ENCODE measurements at regions not wholly inside any gene's neighbourhood (a gene's known extent, or its start where the extent isn't known, plus 50 kb on each side); places are given as distances from the start of the nearest gene placed in this dataset.

DNA sequence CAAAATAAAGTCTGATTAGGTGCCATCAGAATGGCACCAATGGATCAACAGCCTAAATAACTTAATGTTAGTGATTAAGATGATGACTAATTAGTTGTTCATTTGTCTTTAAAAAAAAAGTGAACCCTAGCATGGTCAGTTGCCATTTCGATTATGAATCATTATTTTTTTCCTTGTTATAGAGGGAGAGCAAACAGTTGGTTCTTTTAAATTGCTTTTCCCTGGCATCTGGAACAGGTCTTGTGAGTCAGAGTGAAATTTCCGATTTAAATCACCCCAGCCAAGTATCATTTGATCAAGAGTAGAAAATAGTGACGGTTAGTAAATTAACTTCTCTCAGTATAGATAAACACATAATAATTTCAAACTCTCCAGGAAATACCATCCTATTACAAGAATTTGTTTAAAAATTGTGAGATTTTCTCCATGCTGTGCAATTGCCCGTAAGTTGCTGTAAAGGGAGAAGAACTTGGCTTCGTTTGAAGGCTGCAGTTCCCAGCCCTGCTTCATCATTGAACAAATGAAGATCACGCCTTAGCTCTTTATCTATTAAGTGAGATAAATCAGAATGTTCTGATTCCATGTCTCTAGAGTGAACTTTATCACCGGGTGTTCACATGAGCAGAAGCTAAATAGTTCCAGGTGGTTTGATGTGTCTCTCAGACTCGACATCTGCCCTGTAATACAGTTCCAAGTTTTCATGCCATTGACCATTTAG lies 741.3 kb downstream of the DOK5 start:
- Mint-ChIP-seq H3K27ac (no peak overlapping the region), H3K36me3 (no peaks in the 10 kb centered on the region), H3K9me3 (peaks cover 2 to 28% (median 6%) of the 10 kb centered on the region in 7 donors), H3K27me3 (no peaks in the 10 kb centered on the region), H3K4me3 (no peak overlapping the region), H3K4me1 (no peaks in the 10 kb centered on the region)
- no peaks in the 10 kb centered on the region for H3K36me3 ChIP-seq (ENCODE audit: control insufficient read depth, insufficient read depth, low read length)
- H3K27ac ChIP-seq (ENCODE audit: insufficient read depth, low read length, poor library complexity, severe bottlenecking) = no peak overlapping the region
- no peak overlapping the region for H3K4me3 ChIP-seq (ENCODE audit: low read depth, low read length)
- H3K9me3 ChIP-seq (ENCODE audit: control insufficient read depth in 2 of 2, low read length in 2 of 2) = peaks cover 0 to 2% of the 10 kb centered on the region in 2 experiments
- no peaks in the 10 kb centered on the region for H3K27me3 ChIP-seq (ENCODE audit: control insufficient read depth, insufficient read depth, low read length)
- no peaks in the 10 kb centered on the region for H3K4me1 ChIP-seq (ENCODE audit: control insufficient read depth, insufficient read depth, low read length, poor library complexity, severe bottlenecking)
- no peak for DNase-seq
- ATAC-seq (ENCODE audit: low read depth in 2 of 2) = no peak

DNA sequence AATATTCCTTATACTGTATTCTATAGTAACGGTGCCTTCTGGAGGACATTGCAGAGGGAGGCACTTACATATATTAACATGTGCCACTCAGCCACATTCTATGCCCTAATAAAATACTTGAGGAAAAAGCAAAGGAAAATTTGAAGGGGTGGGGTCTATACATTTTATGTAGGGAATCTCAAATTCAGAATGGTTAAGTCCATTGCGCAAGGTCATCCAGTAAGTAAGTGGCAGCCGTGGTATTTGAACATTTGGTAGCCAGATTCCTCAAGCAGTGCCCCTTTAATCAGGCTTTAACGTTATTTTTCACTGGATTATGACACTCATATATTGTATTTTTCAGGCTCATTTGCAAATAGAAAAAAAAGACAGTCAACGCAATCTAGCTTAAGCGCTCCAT lies 738.3 kb downstream of the DOK5 start:
- H3K4me3 ChIP-seq (ENCODE audit: low read depth, low read length) = no peak overlapping the region
- Mint-ChIP-seq H3K36me3 (no peaks in the 10 kb centered on the region), H3K27ac (no peak overlapping the region), H3K9me3 (peaks cover 0 to 20% (median 6%) of the 10 kb centered on the region in 7 donors), H3K4me3 (no peak overlapping the region), H3K27me3 (no peaks in the 10 kb centered on the region), H3K4me1 (no peaks in the 10 kb centered on the region)
- H3K36me3 ChIP-seq (ENCODE audit: control insufficient read depth, insufficient read depth, low read length) = no peaks in the 10 kb centered on the region
- no peak for ATAC-seq (ENCODE audit: low read depth in 2 of 2)
- no peaks in the 10 kb centered on the region for H3K27me3 ChIP-seq (ENCODE audit: control insufficient read depth, insufficient read depth, low read length)
- DNase-seq = no peak
- peaks cover 0 to 2% of the 10 kb centered on the region in 2 experiments for H3K9me3 ChIP-seq (ENCODE audit: control insufficient read depth in 2 of 2, low read length in 2 of 2)
- no peak overlapping the region for H3K27ac ChIP-seq (ENCODE audit: insufficient read depth, low read length, poor library complexity, severe bottlenecking)
- no peaks in the 10 kb centered on the region for H3K4me1 ChIP-seq (ENCODE audit: control insufficient read depth, insufficient read depth, low read length, poor library complexity, severe bottlenecking)

DNA sequence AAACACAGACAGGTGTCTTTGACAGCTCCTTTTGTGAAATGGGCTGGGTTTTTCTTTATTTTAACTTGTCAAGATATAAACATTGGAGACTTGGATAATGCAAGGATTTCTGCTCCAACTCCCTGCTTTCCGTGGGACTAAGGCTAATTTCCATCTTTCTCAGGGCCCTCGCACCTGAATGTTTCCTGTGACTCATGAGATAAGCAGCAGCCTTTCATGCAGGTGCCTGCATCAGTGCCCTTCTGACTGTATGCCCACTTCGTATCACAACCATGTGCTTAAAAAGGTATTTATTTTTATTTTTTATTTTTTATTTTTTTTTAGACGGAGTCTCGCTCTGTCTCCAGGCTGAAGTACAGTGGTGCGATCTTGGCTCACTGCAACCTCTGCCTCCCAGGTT lies 736.1 kb downstream of the DOK5 start:
- no peaks in the 10 kb centered on the region for H3K4me1 ChIP-seq (ENCODE audit: control insufficient read depth, insufficient read depth, low read length, poor library complexity, severe bottlenecking)
- H3K27me3 ChIP-seq (ENCODE audit: control insufficient read depth, insufficient read depth, low read length) = no peaks in the 10 kb centered on the region
- no peak for ATAC-seq (ENCODE audit: low read depth in 2 of 2)
- H3K36me3 ChIP-seq (ENCODE audit: control insufficient read depth, insufficient read depth, low read length) = no peaks in the 10 kb centered on the region
- DNase-seq = no peak
- no peak overlapping the region for H3K4me3 ChIP-seq (ENCODE audit: low read depth, low read length)
- no peak overlapping the region for H3K27ac ChIP-seq (ENCODE audit: insufficient read depth, low read length, poor library complexity, severe bottlenecking)
- H3K27me3 Mint-ChIP-seq = no peaks in the 10 kb centered on the region
- H3K36me3 Mint-ChIP-seq = no peaks in the 10 kb centered on the region
- no peaks in the 10 kb centered on the region for H3K4me1 Mint-ChIP-seq
- H3K27ac Mint-ChIP-seq = no peak overlapping the region
- peaks cover 0 to 19% (median 5%) of the 10 kb centered on the region in 7 donors for H3K9me3 Mint-ChIP-seq
- peaks cover 0 to 2% of the 10 kb centered on the region in 2 experiments for H3K9me3 ChIP-seq (ENCODE audit: control insufficient read depth in 2 of 2, low read length in 2 of 2)
- H3K4me3 Mint-ChIP-seq = no peak overlapping the region

DNA sequence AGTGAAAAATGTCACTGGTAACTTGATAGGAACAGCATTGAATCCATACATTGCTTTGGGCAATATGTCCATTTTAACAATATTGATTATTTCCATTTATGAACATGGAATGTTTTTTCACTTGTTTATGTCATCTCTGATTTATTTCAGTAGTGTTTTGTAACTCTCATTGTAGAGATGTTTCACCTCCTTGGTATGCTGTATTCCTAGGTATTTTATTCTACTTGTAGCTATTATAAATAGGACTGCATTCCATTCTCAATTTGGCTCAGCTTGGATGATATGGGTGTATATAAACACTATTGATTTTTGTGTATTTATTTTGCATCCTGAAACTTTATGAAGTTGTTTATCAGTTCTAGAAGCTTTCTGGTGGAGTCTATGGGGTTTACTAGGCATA lies 730.3 kb downstream of the DOK5 start:
- Histone ChIP-seq H3K36me3 (ENCODE audit: control insufficient read depth, insufficient read depth, low read length) (no peaks in the 10 kb centered on the region), H3K27ac (ENCODE audit: insufficient read depth, low read length, poor library complexity, severe bottlenecking) (no peak overlapping the region), H3K4me3 (ENCODE audit: low read depth, low read length) (no peak overlapping the region), H3K9me3 (ENCODE audit: control insufficient read depth in 2 of 2, low read length in 2 of 2) (no peaks in the 10 kb centered on the region), H3K4me1 (ENCODE audit: control insufficient read depth, insufficient read depth, low read length, poor library complexity, severe bottlenecking) (no peaks in the 10 kb centered on the region), H3K27me3 (ENCODE audit: control insufficient read depth, insufficient read depth, low read length) (no peaks in the 10 kb centered on the region)
- H3K27me3 Mint-ChIP-seq = no peaks in the 10 kb centered on the region
- H3K9me3 Mint-ChIP-seq = peaks cover 0 to 18% (median 2%) of the 10 kb centered on the region in 7 donors
- no peaks in the 10 kb centered on the region for H3K4me1 Mint-ChIP-seq
- DNase-seq (no peak), ATAC-seq (ENCODE audit: low read depth in 2 of 2) (no peak)
- no peak overlapping the region for H3K4me3 Mint-ChIP-seq
- H3K36me3 Mint-ChIP-seq = no peaks in the 10 kb centered on the region
- no peak overlapping the region for H3K27ac Mint-ChIP-seq

DNA sequence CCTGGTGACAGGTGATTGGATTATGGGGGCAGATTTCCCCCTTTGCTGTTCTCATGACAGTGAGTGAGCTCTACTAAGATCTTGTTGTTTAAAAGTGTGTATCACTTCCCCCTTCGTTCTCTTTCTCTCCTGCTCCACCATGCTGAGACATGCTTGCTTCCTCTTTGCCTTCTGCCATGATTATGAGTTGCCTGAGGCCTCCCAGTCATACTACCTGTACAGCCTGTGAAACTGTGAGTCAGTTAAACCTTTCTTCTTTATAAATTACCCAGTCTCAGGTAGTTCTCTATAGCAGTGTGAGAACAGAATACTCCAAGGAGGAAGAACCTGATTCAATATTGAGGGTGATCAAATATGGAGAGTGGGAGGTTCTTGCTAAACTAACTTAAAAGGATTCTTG lies 724.9 kb downstream of the DOK5 start:
- DNase-seq (no peak), ATAC-seq (ENCODE audit: low read depth in 2 of 2) (no peak)
- Mint-ChIP-seq H3K27ac (no peak overlapping the region), H3K27me3 (no peaks in the 10 kb centered on the region), H3K4me1 (no peaks in the 10 kb centered on the region), H3K4me3 (no peak overlapping the region), H3K36me3 (no peaks in the 10 kb centered on the region), H3K9me3 (peaks cover 0 to 17% (median 6%) of the 10 kb centered on the region in 7 donors)
- Histone ChIP-seq H3K4me1 (ENCODE audit: control insufficient read depth, insufficient read depth, low read length, poor library complexity, severe bottlenecking) (no peaks in the 10 kb centered on the region), H3K36me3 (ENCODE audit: control insufficient read depth, insufficient read depth, low read length) (no peaks in the 10 kb centered on the region), H3K27ac (ENCODE audit: insufficient read depth, low read length, poor library complexity, severe bottlenecking) (no peak overlapping the region), H3K9me3 (ENCODE audit: control insufficient read depth in 2 of 2, low read length in 2 of 2) (no peaks in the 10 kb centered on the region), H3K4me3 (ENCODE audit: low read depth, low read length) (no peak overlapping the region), H3K27me3 (ENCODE audit: control insufficient read depth, insufficient read depth, low read length) (no peaks in the 10 kb centered on the region)

- H3K36me3 ChIP-seq (ENCODE audit: control insufficient read depth, insufficient read depth, low read length) = no peaks in the 10 kb centered on the region
- no peaks in the 10 kb centered on the region for H3K27me3 Mint-ChIP-seq
- H3K4me1 Mint-ChIP-seq = no peaks in the 10 kb centered on the region
- no peak for DNase-seq
- H3K9me3 ChIP-seq (ENCODE audit: control insufficient read depth in 2 of 2, low read length in 2 of 2) = peaks cover 0 to 2% of the 10 kb centered on the region in 2 experiments
- H3K27ac ChIP-seq (ENCODE audit: insufficient read depth, low read length, poor library complexity, severe bottlenecking) = no peak overlapping the region
- H3K4me3 ChIP-seq (ENCODE audit: low read depth, low read length) = no peak overlapping the region
- peaks cover 0 to 21% (median 6%) of the 10 kb centered on the region in 7 donors for H3K9me3 Mint-ChIP-seq
- no peak overlapping the region for H3K27ac Mint-ChIP-seq
- ATAC-seq (ENCODE audit: low read depth in 2 of 2) = no peak
- H3K36me3 Mint-ChIP-seq = no peaks in the 10 kb centered on the region
- no peaks in the 10 kb centered on the region for H3K4me1 ChIP-seq (ENCODE audit: control insufficient read depth, insufficient read depth, low read length, poor library complexity, severe bottlenecking)
- no peaks in the 10 kb centered on the region for H3K27me3 ChIP-seq (ENCODE audit: control insufficient read depth, insufficient read depth, low read length)
- no peak overlapping the region for H3K4me3 Mint-ChIP-seq
These were observed 719.6 kb downstream of the DOK5 start for GRCh38 chr20:55194947-55195346.

GRCh38 chr20:55186228-55186627 lies 710.8 kb downstream of the DOK5 start:
- Mint-ChIP-seq H3K27ac (no peak overlapping the region), H3K27me3 (no peaks in the 10 kb centered on the region), H3K4me3 (no peak overlapping the region), H3K9me3 (peaks cover 7 to 33% (median 13%) of the 10 kb centered on the region in 7 donors), H3K4me1 (no peaks in the 10 kb centered on the region), H3K36me3 (no peaks in the 10 kb centered on the region)
- no peak overlapping the region for H3K4me3 ChIP-seq (ENCODE audit: low read depth, low read length)
- peaks cover 1 to 5% of the 10 kb centered on the region in 2 experiments for H3K9me3 ChIP-seq (ENCODE audit: control insufficient read depth in 2 of 2, low read length in 2 of 2)
- ATAC-seq (ENCODE audit: low read depth in 2 of 2) (no peak), DNase-seq (no peak)
- no peaks in the 10 kb centered on the region for H3K27me3 ChIP-seq (ENCODE audit: control insufficient read depth, insufficient read depth, low read length)
- no peaks in the 10 kb centered on the region for H3K4me1 ChIP-seq (ENCODE audit: control insufficient read depth, insufficient read depth, low read length, poor library complexity, severe bottlenecking)
- H3K27ac ChIP-seq (ENCODE audit: insufficient read depth, low read length, poor library complexity, severe bottlenecking) = no peak overlapping the region
- H3K36me3 ChIP-seq (ENCODE audit: control insufficient read depth, insufficient read depth, low read length) = no peaks in the 10 kb centered on the region

DNA sequence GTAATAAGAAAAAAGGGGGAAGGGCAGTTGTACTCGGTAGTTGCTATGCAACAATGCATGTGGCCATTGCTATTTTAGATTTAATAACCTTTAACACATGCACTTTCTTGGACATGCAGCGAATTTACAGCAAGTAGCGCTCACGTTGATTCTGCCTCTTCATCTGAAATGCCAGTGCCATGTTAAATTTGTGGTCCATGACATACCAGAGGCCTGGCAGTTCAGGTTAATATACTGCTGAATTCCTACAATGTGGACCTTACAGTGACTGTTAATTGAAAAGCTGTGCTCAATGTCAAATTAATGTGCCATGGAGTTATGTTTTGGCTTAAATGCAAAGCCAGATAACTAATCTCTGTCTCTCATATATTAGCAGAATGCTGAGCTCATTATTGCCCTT lies 699.7 kb downstream of the DOK5 start:
- DNase-seq (no peak), ATAC-seq (ENCODE audit: low read depth in 2 of 2) (no peak)
- Histone ChIP-seq H3K4me1 (ENCODE audit: control insufficient read depth, insufficient read depth, low read length, poor library complexity, severe bottlenecking) (no peaks in the 10 kb centered on the region), H3K4me3 (ENCODE audit: low read depth, low read length) (no peak overlapping the region), H3K27me3 (ENCODE audit: control insufficient read depth, insufficient read depth, low read length) (no peaks in the 10 kb centered on the region), H3K36me3 (ENCODE audit: control insufficient read depth, insufficient read depth, low read length) (no peaks in the 10 kb centered on the region), H3K27ac (ENCODE audit: insufficient read depth, low read length, poor library complexity, severe bottlenecking) (no peak overlapping the region), H3K9me3 (ENCODE audit: control insufficient read depth in 2 of 2, low read length in 2 of 2) (peaks cover 2 to 9% of the 10 kb centered on the region in 2 experiments)
- Mint-ChIP-seq H3K27ac (no peak overlapping the region), H3K4me1 (peaks cover 0 to 2% (median 0%) of the 10 kb centered on the region in 4 donors), H3K4me3 (no peak overlapping the region), H3K36me3 (no peaks in the 10 kb centered on the region), H3K9me3 (peaks cover 0 to 28% (median 13%) of the 10 kb centered on the region in 7 donors), H3K27me3 (no peaks in the 10 kb centered on the region)

Measured in CD4-positive, CD25-positive, alpha-beta regulatory T cell (primary cell).